ENCODE measurements at regions not wholly inside any gene's neighbourhood (a gene's known extent, or its start where the extent isn't known, plus 50 kb on each side); places are given as distances from the start of the nearest gene placed in this dataset.

GRCh38 chr4:132860976-132861375 is 288.1 kb upstream of the PCDH10 start:
- no peak for DNase-seq (ENCODE audit: low read depth in 1 of 2, low spot score in 1 of 2)
- no peaks in the 10 kb centered on the region for H3K27me3 ChIP-seq (ENCODE audit: insufficient read depth, poor library complexity, severe bottlenecking)
- H3K4me3 ChIP-seq (replicated peaks; ENCODE audit: insufficient read depth, low read length), result no peak overlapping the region
- TF ChIP-seq SPI1 (IDR thresholded peaks at IDR 0.05; ENCODE audit: borderline replicate concordance, low read depth), result no peak
- TF ChIP-seq REST (IDR thresholded peaks at IDR 0.05; ENCODE audit: insufficient replicate concordance, low read depth), result no peak
- no peak overlapping the region for H3K27ac ChIP-seq (replicated peaks)

DNA sequence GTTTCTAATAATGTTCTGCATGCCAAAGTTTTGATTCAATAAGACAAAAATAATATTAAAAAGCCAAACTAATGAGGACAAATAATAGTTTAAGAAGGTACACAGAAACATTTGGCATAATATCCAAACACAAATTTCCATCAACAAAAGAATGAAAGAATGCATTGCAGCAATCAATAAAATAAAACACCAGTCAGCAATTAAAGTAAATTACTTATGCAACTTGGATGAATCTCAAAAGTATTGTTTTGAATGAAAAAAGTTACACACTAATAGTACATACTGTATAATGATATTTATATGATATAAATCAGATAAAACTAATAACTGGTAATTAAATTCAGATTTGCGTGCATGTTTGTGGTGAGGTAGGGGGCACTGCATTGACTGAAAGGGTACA is 285.5 kb upstream of the PCDH10 start:
- Histone ChIP-seq H3K27me3 (ENCODE audit: insufficient read depth, poor library complexity, severe bottlenecking) (no peaks in the 10 kb centered on the region), H3K27ac (replicated peaks) (no peak overlapping the region), H3K4me3 (replicated peaks; ENCODE audit: insufficient read depth, low read length) (no peak overlapping the region)
- TF ChIP-seq GABPA (IDR thresholded peaks at IDR 0.05; ENCODE audit: low read depth) (no peak), REST (IDR thresholded peaks at IDR 0.05; ENCODE audit: insufficient replicate concordance, low read depth) (no peak), SPI1 (IDR thresholded peaks at IDR 0.05; ENCODE audit: borderline replicate concordance, low read depth) (no peak), CTCF (IDR thresholded peaks at IDR 0.05; ENCODE audit: insufficient read depth, low read length) (no peak), POLR2AphosphoS5 (IDR thresholded peaks at IDR 0.05; ENCODE audit: low read depth) (no peak)
- no peak for DNase-seq (ENCODE audit: low read depth in 1 of 2, low spot score in 1 of 2)

- Histone ChIP-seq H3K4me3 (replicated peaks; ENCODE audit: insufficient read depth, low read length) (no peak overlapping the region), H3K27ac (replicated peaks) (no peak overlapping the region), H3K27me3 (ENCODE audit: insufficient read depth, poor library complexity, severe bottlenecking) (no peaks in the 10 kb centered on the region)
- no peak for DNase-seq (ENCODE audit: low read depth in 1 of 2, low spot score in 1 of 2)
- TF ChIP-seq GABPA (IDR thresholded peaks at IDR 0.05; ENCODE audit: low read depth) (no peak), REST (IDR thresholded peaks at IDR 0.05; ENCODE audit: insufficient replicate concordance, low read depth) (no peak), SPI1 (IDR thresholded peaks at IDR 0.05; ENCODE audit: borderline replicate concordance, low read depth) (no peak), CTCF (IDR thresholded peaks at IDR 0.05; ENCODE audit: insufficient read depth, low read length) (no peak), POLR2AphosphoS5 (IDR thresholded peaks at IDR 0.05; ENCODE audit: low read depth) (no peak)
Observed at GRCh38 chr4:132865458-132865857, 283.6 kb upstream of the PCDH10 start.

DNA sequence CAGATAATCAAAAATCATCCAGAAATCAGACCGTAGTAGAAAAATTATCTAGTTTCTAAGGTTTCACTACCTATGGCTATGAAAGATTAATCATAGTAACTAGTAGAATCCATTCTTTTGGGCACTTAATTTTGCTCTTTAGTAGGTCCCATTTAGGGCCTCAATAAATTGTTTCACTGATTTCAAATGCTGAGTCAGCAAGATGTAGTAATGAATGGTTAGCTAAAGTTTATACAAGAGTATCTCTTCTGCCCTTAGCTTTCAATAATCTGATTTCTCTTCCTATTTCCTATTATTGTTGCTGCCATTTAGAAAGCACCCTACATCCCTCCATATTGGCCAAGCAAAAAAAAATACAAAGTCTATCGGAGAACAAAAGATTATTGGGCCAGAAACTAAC is 283.2 kb upstream of the PCDH10 start:
- H3K4me3 ChIP-seq (replicated peaks; ENCODE audit: insufficient read depth, low read length), result no peak overlapping the region
- TF ChIP-seq REST (IDR thresholded peaks at IDR 0.05; ENCODE audit: insufficient replicate concordance, low read depth), result no peak
- no peak for TF ChIP-seq POLR2AphosphoS5 (IDR thresholded peaks at IDR 0.05; ENCODE audit: low read depth)
- no peak for DNase-seq (ENCODE audit: low read depth in 1 of 2, low spot score in 1 of 2)
- no peak overlapping the region for H3K27ac ChIP-seq (replicated peaks)
- no peaks in the 10 kb centered on the region for H3K27me3 ChIP-seq (ENCODE audit: insufficient read depth, poor library complexity, severe bottlenecking)
